GM23248 (cell line): ENCODE measurements at regions not wholly inside any gene's neighbourhood (a gene's known extent, or its start where the extent isn't known, plus 50 kb on each side); places are given as distances from the start of the nearest gene placed in this dataset.
"Not testable (repeated sequence)": the region's sequence is repeated elsewhere in the genome, so short reads cannot be mapped to it uniquely, and the experiment has no call there.

Experiments
- DNase-seq: peaks from one replicate; pipeline ENCODE4 v3.0.0-alpha.2; 2015
- H2AFZ ChIP-seq: fragments of 200-600 bp; sonication (generic); 2 replicates; pipeline ENCODE4 v1.6.1; 2016; ENCODE audit warnings: antibody characterized with exemption
- H3F3A ChIP-seq: fragments of 200-600 bp; sonication (generic); 2 replicates; pipeline ENCODE4 v1.6.1; 2016; ENCODE audit warnings: mild to moderate bottlenecking, antibody characterized with exemption, mixed run types; ENCODE audit not compliant: insufficient read depth
- H3K27ac ChIP-seq: fragments of 200-600 bp; sonication (generic); 2 replicates; pipeline ENCODE4 v1.5.1; 2016; ENCODE audit warnings: mild to moderate bottlenecking
- H3K27me3 ChIP-seq: fragments of 200-600 bp; sonication (generic); replicated peaks from 2 replicates; pipeline ENCODE4 v1.6.1; 2016; ENCODE audit warnings: mild to moderate bottlenecking; ENCODE audit not compliant: insufficient read depth
- H3K36me3 ChIP-seq: fragments of 200-600 bp; sonication (generic); 2 replicates; pipeline ENCODE4 v1.6.1; 2016; ENCODE audit warnings: low read depth, mild to moderate bottlenecking
- H3K4me1 ChIP-seq: fragments of 200-600 bp; sonication (generic); 2 replicates; pipeline ENCODE4 v1.6.1; 2016; ENCODE audit warnings: mild to moderate bottlenecking; ENCODE audit not compliant: insufficient read depth
- H3K4me2 ChIP-seq: fragments of 200-600 bp; sonication (generic); one replicate; pipeline ENCODE4 v1.6.1; 2016; ENCODE audit warnings: mild to moderate bottlenecking; ENCODE audit not compliant: unreplicated experiment
- H3K4me3 ChIP-seq: fragments of 200-600 bp; sonication (generic); 2 replicates; pipeline ENCODE4 v1.5.1; 2016; ENCODE audit warnings: mild to moderate bottlenecking
- H3K79me2 ChIP-seq: fragments of 200-600 bp; sonication (generic); 2 replicates; pipeline ENCODE4 v1.6.1; 2016; ENCODE audit warnings: mild to moderate bottlenecking; ENCODE audit not compliant: insufficient read depth
- H3K9ac ChIP-seq: fragments of 200-600 bp; sonication (generic); 2 replicates; pipeline ENCODE4 v1.6.1; 2016; ENCODE audit warnings: mild to moderate bottlenecking
- H3K9me2 ChIP-seq: fragments of 200-600 bp; sonication (generic); 2 replicates; pipeline ENCODE4 v1.6.1; 2016; ENCODE audit warnings: mixed run types, mild to moderate bottlenecking, moderate library complexity; ENCODE audit not compliant: insufficient read depth
- H3K9me3 ChIP-seq: fragments of 200-600 bp; sonication (generic); one replicate; pipeline ENCODE4 v1.6.1; 2017; ENCODE audit warnings: low read depth
- H4K20me1 ChIP-seq: fragments of 200-600 bp; sonication (generic); 2 replicates; pipeline ENCODE4 v1.6.0; 2016; ENCODE audit not compliant: insufficient read depth
- EZH2 ChIP-seq: fragments of 200-600 bp; sonication (generic); IDR thresholded peaks from 2 replicates; pipeline ENCODE4 v1.6.1; 2018; ENCODE audit warnings: antibody characterized with exemption, mild to moderate bottlenecking; ENCODE audit not compliant: insufficient read depth, poor library complexity, severe bottlenecking
- EZH2phosphoT487 ChIP-seq: fragments of 200-600 bp; sonication (generic); IDR thresholded peaks from 2 replicates; pipeline ENCODE4 v1.6.1; 2018; ENCODE audit warnings: antibody characterized with exemption, moderate library complexity, mild to moderate bottlenecking, low read depth; ENCODE audit not compliant: insufficient read depth
- WGBS, 2 experiments: methylation state at CpG; one replicate each; pipeline ENCODE4 v1.1.6; 2015 to 2017; ENCODE audit warnings: low lambda C conversion rate in 2 of 2, low coverage in 1 of 2; ENCODE audit errors: missing lambda C conversion rate in 2 of 2; 5-methylcytosine and 5-hydroxymethylcytosine counted together
- in situ Hi-C: fragments of 300-500 bp; cut with MboI; formaldehyde crosslinking; loops from 2 replicates; pipeline ENCODE4 v1.15.0; 2020

DNA sequence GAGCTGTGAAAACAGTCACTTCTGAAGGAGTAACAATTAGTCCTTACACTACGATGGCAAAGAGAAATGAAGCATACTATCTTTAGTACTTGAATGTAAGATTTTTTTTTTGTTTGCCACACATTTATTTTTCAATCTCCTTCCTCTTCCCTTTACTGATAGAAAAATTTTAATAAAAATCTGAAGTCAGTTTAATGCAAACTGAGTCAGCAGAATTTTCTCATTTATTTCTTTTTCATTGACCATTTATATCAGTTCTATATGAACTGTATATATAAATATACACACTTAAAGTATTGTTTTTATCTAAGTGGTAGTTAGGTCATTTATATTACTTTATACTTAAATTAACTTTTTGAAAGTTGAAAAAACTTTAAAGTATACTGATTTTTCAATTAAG is 1009.1 kb upstream of the SPRY2 start:
- H3K4me2 ChIP-seq: no peak overlapping the region
- TF ChIP-seq EZH2: no peak
- TF ChIP-seq EZH2phosphoT487: no peak
- in situ Hi-C loops: no loop called here
- no peaks in the 10 kb centered on the region for H3K27me3 ChIP-seq
- H3K36me3 ChIP-seq: no peaks in the 10 kb centered on the region
- H3K4me1 ChIP-seq: no peaks in the 10 kb centered on the region
- no peaks in the 10 kb centered on the region for H3K9me3 ChIP-seq
- H3K9me2 ChIP-seq: no peaks in the 10 kb centered on the region
- no peak overlapping the region for H3K9ac ChIP-seq
- H3K27ac ChIP-seq: no peak overlapping the region
- H3K4me3 ChIP-seq: no peak overlapping the region
- H4K20me1 ChIP-seq: no peaks in the 10 kb centered on the region
- no peaks in the 10 kb centered on the region for H3F3A ChIP-seq
- H3K79me2 ChIP-seq: no peaks in the 10 kb centered on the region
- H2AFZ ChIP-seq: no peak overlapping the region
- DNase-seq: no peak
- WGBS, 2 experiments: 0 to 3% methylated on average over 1 of the region's 1 CpG

DNA sequence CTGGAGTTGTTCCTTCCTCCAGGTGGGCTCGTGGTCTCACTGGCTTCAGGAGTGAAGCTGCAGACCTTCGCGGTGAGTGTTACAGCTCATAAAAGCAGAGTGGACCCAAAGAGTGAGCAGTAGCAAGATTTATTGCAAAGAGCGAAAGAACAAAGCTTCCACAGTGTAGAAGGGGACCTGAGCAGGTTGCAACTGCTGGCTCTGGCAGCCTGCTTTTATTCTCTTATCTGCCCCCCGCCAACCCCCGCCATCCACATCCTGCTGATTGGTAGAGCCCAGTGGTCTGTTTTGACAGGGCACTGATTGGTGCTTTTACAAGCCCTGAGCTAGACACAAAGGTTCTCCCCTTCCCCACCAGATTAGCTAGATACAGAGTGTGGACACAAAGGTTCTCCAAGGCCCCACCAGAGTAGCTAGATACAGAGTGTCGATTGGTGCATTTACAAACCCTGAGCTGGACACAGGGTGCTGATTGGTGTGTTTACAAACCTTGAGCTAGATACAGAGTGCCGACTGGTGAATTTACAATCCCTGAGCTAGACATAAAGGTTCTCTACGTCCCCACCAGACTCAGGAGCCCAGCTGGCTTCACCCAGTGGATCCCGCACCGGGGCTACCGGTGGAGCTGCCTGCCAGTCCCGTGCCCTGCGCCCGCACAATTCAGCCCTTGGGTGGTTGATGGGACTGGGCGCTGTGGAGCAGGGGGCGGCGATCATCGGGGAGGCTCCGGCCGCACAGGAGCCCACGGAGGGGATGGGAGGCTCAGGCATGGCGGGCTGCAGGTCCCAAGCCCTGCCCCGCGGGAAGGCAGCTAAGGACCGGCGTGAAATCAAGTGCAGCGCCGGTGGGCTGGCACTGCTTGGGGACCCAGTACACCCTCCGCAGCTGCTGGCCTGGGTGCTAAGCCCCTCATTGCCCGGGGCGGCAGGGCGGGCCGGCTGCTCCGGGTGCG is 999.5 kb upstream of the SPRY2 start:
- H3K79me2 ChIP-seq, H4K20me1 ChIP-seq, H3K9me2 ChIP-seq, H3K9me3 ChIP-seq, H3K27ac ChIP-seq, H3K9ac ChIP-seq, H2AFZ ChIP-seq, H3K4me1 ChIP-seq, DNase-seq, H3F3A ChIP-seq, H3K36me3 ChIP-seq, H3K4me2 ChIP-seq, H3K4me3 ChIP-seq, in situ Hi-C loops, H3K27me3 ChIP-seq: not testable (repeated sequence)
- WGBS, 2 experiments: 67 to 70% methylated on average over 18 to 29 of the region's 36 CpGs

GRCh38 chr13:81339666-81340065 is 998.7 kb upstream of the SPRY2 start:
- H3F3A ChIP-seq, DNase-seq, in situ Hi-C loops, H3K9ac ChIP-seq, H3K27me3 ChIP-seq, H3K4me2 ChIP-seq, H3K27ac ChIP-seq, H3K9me3 ChIP-seq, H3K9me2 ChIP-seq, H3K4me1 ChIP-seq, H3K4me3 ChIP-seq, H3K79me2 ChIP-seq, H4K20me1 ChIP-seq, H3K36me3 ChIP-seq, H2AFZ ChIP-seq: not testable (repeated sequence)
- 60 to 66% methylated on average over 14 of the region's 14 CpGs for WGBS, 2 experiments

DNA sequence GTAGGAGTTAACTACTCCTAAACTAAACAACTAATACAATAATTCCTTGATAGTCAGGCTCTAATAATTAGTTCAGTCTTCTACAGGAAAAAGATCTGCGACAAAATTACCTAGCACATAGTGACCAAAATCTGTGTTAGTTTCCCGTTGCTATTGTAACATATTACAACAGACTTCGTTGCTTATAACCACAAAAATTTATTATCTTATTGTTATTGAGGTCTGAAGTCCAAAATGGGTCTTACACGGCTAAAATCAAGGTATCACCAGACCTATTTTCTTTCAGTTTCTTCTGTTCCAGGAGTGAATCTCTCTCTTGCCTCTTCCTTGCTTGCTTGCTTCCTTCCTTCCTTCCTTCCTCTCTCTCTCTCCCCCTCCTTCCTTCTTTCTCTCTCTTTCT is 993.6 kb upstream of the SPRY2 start:
- no peak for DNase-seq
- Histone ChIP-seq H3K36me3 (no peaks in the 10 kb centered on the region), H3F3A (no peaks in the 10 kb centered on the region), H3K27me3 (no peaks in the 10 kb centered on the region), H4K20me1 (no peaks in the 10 kb centered on the region), H3K9me2 (no peaks in the 10 kb centered on the region), H3K79me2 (no peaks in the 10 kb centered on the region), H3K4me1 (no peaks in the 10 kb centered on the region), H2AFZ (no peak overlapping the region), H3K9ac (no peak overlapping the region), H3K4me2 (no peak overlapping the region), H3K4me3 (no peak overlapping the region), H3K27ac (no peak overlapping the region), H3K9me3 (no peaks in the 10 kb centered on the region)
- no peak for TF ChIP-seq EZH2
- TF ChIP-seq EZH2phosphoT487: no peak
- WGBS, 2 experiments: 17 to 20% methylated on average over 4 of the region's 4 CpGs
- in situ Hi-C loops: no loop called here

DNA sequence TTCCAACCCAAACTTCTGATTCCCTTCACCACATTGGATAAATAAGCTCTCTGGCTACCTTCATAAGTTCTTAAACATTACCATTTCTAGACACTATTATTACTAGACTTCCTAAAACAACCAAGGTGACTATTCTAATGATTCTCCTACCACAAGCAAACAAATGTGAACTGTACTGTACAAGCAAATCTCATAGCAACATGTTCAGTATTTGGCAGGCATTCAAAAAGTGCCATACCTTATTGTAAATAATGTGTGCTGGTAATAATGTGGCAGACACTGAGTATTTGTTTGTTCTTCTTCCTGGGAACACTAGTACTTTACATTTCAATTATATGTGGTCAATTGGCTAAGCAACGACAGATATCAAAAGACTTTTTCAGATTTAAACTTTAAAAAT is 986.0 kb upstream of the SPRY2 start:
- no peaks in the 10 kb centered on the region for H3K79me2 ChIP-seq
- no peak for TF ChIP-seq EZH2
- no peak for TF ChIP-seq EZH2phosphoT487
- no peak overlapping the region for H3K27ac ChIP-seq
- H3K9ac ChIP-seq: no peak overlapping the region
- no peaks in the 10 kb centered on the region for H3K36me3 ChIP-seq
- no peak overlapping the region for H3K4me2 ChIP-seq
- no peaks in the 10 kb centered on the region for H3F3A ChIP-seq
- no peaks in the 10 kb centered on the region for H3K9me3 ChIP-seq
- H3K4me3 ChIP-seq: no peak overlapping the region
- no peaks in the 10 kb centered on the region for H3K27me3 ChIP-seq
- DNase-seq: no peak
- H2AFZ ChIP-seq: no peak overlapping the region
- H4K20me1 ChIP-seq: no peaks in the 10 kb centered on the region
- 0 to 13% methylated on average over 1 of the region's 1 CpG for WGBS, 2 experiments
- no peaks in the 10 kb centered on the region for H3K9me2 ChIP-seq
- no peaks in the 10 kb centered on the region for H3K4me1 ChIP-seq
- in situ Hi-C loops: no loop called here
